Stimulated activated CD8-positive, alpha-beta memory T cell treated with anti-CD3 and anti-CD28 coated beads, Interleukin-4, amount 100 ng/mL, for 24 hours (primary cell): ENCODE measurements at regions not wholly inside any gene's neighbourhood (a gene's known extent, or its start where the extent isn't known, plus 50 kb on each side); places are given as distances from the start of the nearest gene placed in this dataset.
"Not testable (repeated sequence)": the region's sequence is repeated elsewhere in the genome, so short reads cannot be mapped to it uniquely, and the experiment has no call there.

Source experiments
- DNase-seq: peaks from one replicate; pipeline ENCODE4 v3.0.0-alpha.2; 2020; ENCODE audit warnings: low read depth

- not testable (repeated sequence) for DNase-seq
Observed at GRCh38 chr13:109398071-109398470, 388.3 kb downstream of the IRS2 start.

GRCh38 chr13:109397285-109397684, 389.1 kb downstream of the IRS2 start:
- no peak for DNase-seq

- DNase-seq: no peak
Observed at GRCh38 chr13:109396266-109396665, 390.1 kb downstream of the IRS2 start.

GRCh38 chr13:109395014-109395413, 391.4 kb downstream of the IRS2 start:
- DNase-seq: no peak

- DNase-seq: no peak
Observed at GRCh38 chr13:109394311-109394988, 391.9 kb downstream of the IRS2 start.

GRCh38 chr13:109393045-109393444, 393.3 kb downstream of the IRS2 start:
- no peak for DNase-seq

GRCh38 chr13:109390391-109390790, 396.0 kb downstream of the IRS2 start:
- DNase-seq: no peak

GRCh38 chr13:109389892-109390345, 396.5 kb downstream of the IRS2 start:
- no peak for DNase-seq

GRCh38 chr13:109389456-109389855, 396.9 kb downstream of the IRS2 start:
- DNase-seq: no peak

GRCh38 chr13:109387471-109387870, 398.9 kb downstream of the IRS2 start:
- no peak for DNase-seq

- no peak for DNase-seq
Observed at GRCh38 chr13:109385242-109385560, 401.2 kb downstream of the IRS2 start.

- no peak for DNase-seq
Observed at GRCh38 chr13:109384491-109385241, 401.7 kb downstream of the IRS2 start.

- DNase-seq: no peak
Observed at GRCh38 chr13:109383683-109384082, 402.7 kb downstream of the IRS2 start.

GRCh38 chr13:109381546-109382180, 404.7 kb downstream of the IRS2 start:
- no peak for DNase-seq

- no peak for DNase-seq
Observed at GRCh38 chr13:109380457-109380856, 405.9 kb downstream of the IRS2 start.

GRCh38 chr13:109379930-109380329, 406.5 kb downstream of the IRS2 start:
- no peak for DNase-seq

- DNase-seq: no peak
Observed at GRCh38 chr13:109376936-109377335, 409.4 kb downstream of the IRS2 start.

- DNase-seq: no peak
Observed at GRCh38 chr13:109374609-109375200, 411.7 kb downstream of the IRS2 start.

GRCh38 chr13:109372666-109373065, 413.7 kb downstream of the IRS2 start:
- no peak for DNase-seq

- no peak for DNase-seq
Observed at GRCh38 chr13:109371066-109371465, 415.3 kb downstream of the IRS2 start.

GRCh38 chr13:109370496-109370895, 415.9 kb downstream of the IRS2 start:
- no peak for DNase-seq

- no peak for DNase-seq
Observed at GRCh38 chr13:109369353-109370052, 416.9 kb downstream of the IRS2 start.
